HL-60 (cell line): ENCODE measurements at regions not wholly inside any gene's neighbourhood (a gene's known extent, or its start where the extent isn't known, plus 50 kb on each side); places are given as distances from the start of the nearest gene placed in this dataset.

Source experiments
- GABPA ChIP-seq: IDR thresholded peaks from 2 replicates; pipeline ENCODE4 v1.6.1; 2012; ENCODE audit warnings: low read depth
- POLR2AphosphoS5 ChIP-seq: IDR thresholded peaks from 2 replicates; pipeline ENCODE4 v1.6.1; 2012; ENCODE audit warnings: low read depth
- TF ChIP-seq, protein P1 (sequence below): IDR thresholded peaks from one replicate; pipeline ENCODE4 v1.5.1; 2011; ENCODE audit warnings: low read length, control low read depth, inconsistent platforms; ENCODE audit not compliant: insufficient read depth
- TF ChIP-seq, protein P2 (sequence below): IDR thresholded peaks from 2 replicates; pipeline ENCODE4 v1.6.1; 2012; ENCODE audit warnings: low read depth; ENCODE audit not compliant: insufficient replicate concordance

DNA sequence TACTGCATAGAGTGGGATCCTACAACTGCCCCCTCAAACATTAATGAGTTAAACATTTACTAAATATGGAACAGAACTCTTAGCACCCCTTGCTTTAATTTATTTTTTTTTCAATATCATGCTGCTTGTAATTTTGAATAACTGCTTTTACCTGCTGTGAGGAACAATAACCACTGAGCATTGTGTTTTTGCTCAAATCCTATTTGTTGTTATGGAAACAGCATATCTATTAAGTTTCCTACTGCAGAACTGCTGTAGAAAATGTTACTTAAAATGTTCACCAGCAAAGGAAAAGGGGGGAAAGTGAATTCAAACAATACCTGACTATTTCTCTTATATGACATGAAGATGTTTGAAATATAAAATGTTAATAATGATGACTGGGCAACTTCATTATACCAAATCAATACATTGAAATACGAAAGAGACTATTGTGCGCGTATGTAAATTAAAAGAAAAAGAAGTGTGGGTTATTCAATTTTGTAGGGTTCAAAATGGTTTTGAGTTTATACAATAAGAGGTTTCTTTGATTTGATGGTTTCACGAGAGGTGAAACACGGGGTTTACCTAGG is 1043.8 kb upstream of the NUDT12 start:
- TF ChIP-seq, protein P1, sequence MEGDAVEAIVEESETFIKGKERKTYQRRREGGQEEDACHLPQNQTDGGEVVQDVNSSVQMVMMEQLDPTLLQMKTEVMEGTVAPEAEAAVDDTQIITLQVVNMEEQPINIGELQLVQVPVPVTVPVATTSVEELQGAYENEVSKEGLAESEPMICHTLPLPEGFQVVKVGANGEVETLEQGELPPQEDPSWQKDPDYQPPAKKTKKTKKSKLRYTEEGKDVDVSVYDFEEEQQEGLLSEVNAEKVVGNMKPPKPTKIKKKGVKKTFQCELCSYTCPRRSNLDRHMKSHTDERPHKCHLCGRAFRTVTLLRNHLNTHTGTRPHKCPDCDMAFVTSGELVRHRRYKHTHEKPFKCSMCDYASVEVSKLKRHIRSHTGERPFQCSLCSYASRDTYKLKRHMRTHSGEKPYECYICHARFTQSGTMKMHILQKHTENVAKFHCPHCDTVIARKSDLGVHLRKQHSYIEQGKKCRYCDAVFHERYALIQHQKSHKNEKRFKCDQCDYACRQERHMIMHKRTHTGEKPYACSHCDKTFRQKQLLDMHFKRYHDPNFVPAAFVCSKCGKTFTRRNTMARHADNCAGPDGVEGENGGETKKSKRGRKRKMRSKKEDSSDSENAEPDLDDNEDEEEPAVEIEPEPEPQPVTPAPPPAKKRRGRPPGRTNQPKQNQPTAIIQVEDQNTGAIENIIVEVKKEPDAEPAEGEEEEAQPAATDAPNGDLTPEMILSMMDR = no peak
- TF ChIP-seq POLR2AphosphoS5 (no peak), GABPA (no peak)
- TF ChIP-seq, protein P2, sequence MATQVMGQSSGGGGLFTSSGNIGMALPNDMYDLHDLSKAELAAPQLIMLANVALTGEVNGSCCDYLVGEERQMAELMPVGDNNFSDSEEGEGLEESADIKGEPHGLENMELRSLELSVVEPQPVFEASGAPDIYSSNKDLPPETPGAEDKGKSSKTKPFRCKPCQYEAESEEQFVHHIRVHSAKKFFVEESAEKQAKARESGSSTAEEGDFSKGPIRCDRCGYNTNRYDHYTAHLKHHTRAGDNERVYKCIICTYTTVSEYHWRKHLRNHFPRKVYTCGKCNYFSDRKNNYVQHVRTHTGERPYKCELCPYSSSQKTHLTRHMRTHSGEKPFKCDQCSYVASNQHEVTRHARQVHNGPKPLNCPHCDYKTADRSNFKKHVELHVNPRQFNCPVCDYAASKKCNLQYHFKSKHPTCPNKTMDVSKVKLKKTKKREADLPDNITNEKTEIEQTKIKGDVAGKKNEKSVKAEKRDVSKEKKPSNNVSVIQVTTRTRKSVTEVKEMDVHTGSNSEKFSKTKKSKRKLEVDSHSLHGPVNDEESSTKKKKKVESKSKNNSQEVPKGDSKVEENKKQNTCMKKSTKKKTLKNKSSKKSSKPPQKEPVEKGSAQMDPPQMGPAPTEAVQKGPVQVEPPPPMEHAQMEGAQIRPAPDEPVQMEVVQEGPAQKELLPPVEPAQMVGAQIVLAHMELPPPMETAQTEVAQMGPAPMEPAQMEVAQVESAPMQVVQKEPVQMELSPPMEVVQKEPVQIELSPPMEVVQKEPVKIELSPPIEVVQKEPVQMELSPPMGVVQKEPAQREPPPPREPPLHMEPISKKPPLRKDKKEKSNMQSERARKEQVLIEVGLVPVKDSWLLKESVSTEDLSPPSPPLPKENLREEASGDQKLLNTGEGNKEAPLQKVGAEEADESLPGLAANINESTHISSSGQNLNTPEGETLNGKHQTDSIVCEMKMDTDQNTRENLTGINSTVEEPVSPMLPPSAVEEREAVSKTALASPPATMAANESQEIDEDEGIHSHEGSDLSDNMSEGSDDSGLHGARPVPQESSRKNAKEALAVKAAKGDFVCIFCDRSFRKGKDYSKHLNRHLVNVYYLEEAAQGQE = no peak
